GM12864 (cell line): ENCODE measurements at regions not wholly inside any gene's neighbourhood (a gene's known extent, or its start where the extent isn't known, plus 50 kb on each side); places are given as distances from the start of the nearest gene placed in this dataset.

Source experiments
- DNase-seq: peaks from one replicate; pipeline ENCODE4 v3.0.0-alpha.2; 2011; ENCODE audit warnings: low read depth
- H3K4me3 ChIP-seq: 2 replicates; pipeline ENCODE4 v1.5.1; 2011; ENCODE audit warnings: mild to moderate bottlenecking, low read depth, low read length, control low read depth
- TF ChIP-seq, protein P1 (sequence below): IDR thresholded peaks from 2 replicates; pipeline ENCODE4 v1.5.1; 2011; ENCODE audit warnings: low read depth, mild to moderate bottlenecking, moderate library complexity, low read length, control low read depth, inconsistent platforms; ENCODE audit errors: missing control alignments

GRCh38 chr19:31073485-31074198 is 275.6 kb downstream of the TSHZ3 start:
- no peak for DNase-seq
- no peak overlapping the region for H3K4me3 ChIP-seq
- TF ChIP-seq, protein P1, sequence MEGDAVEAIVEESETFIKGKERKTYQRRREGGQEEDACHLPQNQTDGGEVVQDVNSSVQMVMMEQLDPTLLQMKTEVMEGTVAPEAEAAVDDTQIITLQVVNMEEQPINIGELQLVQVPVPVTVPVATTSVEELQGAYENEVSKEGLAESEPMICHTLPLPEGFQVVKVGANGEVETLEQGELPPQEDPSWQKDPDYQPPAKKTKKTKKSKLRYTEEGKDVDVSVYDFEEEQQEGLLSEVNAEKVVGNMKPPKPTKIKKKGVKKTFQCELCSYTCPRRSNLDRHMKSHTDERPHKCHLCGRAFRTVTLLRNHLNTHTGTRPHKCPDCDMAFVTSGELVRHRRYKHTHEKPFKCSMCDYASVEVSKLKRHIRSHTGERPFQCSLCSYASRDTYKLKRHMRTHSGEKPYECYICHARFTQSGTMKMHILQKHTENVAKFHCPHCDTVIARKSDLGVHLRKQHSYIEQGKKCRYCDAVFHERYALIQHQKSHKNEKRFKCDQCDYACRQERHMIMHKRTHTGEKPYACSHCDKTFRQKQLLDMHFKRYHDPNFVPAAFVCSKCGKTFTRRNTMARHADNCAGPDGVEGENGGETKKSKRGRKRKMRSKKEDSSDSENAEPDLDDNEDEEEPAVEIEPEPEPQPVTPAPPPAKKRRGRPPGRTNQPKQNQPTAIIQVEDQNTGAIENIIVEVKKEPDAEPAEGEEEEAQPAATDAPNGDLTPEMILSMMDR, result no peak

DNA sequence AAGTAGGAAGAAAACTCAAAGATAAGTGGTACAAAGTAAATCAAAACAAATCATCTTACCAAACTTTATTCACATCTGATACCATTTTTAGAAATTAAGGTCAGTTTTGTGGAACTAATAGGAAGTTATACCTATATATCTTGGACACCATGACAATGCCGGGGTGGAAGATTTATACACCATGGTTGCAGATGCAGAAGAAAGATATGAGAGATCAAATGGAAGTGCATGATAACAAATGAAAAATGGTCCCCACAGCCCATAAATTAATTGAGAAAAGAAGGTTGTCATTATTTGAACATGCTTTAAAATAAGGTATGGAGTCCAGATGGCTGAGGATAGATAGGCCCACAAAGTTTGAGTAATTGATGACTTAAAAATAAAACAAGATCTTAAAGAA is 276.8 kb downstream of the TSHZ3 start:
- no peak for DNase-seq

DNA sequence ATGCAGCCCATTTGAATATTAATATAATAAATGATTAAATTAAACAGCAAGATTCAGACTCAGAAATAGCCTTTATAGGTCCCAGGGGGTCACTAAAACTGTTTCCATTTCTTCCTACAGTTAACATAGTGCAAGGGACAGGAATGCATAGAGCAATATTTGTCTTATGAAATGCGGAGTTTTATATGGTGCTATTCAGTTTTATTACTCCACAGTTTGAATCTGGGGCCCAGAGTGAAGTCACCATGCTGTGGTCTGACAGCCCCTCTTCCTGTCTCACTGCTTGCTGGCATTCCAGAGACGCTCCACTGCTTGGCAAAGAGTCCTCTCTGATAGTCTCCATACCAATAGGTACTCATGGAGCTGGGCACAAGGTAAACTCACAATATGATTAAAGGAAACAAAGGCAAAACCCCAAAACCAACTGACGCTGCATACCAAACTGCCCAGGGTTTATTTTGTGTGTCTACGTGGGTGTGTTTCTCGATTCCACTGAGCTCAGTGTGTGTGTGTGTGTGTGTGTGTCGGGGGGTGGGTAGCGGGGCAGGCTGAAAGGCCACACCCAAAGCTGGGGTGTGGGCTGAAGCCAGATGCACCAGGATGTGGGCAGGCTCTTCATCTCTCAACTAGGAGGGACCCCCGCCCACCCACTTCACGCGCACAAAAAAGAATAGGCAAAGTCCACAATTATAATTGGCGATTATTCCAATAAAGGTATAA is 277.9 kb downstream of the TSHZ3 start:
- DNase-seq, result no peak
- TF ChIP-seq, protein P1, result no peak
- H3K4me3 ChIP-seq, result no peak overlapping the region

More for the DNA sequence above, 276.8 kb downstream of the TSHZ3 start:
- no peak overlapping the region for H3K4me3 ChIP-seq
- TF ChIP-seq, protein P1, result no peak

DNA sequence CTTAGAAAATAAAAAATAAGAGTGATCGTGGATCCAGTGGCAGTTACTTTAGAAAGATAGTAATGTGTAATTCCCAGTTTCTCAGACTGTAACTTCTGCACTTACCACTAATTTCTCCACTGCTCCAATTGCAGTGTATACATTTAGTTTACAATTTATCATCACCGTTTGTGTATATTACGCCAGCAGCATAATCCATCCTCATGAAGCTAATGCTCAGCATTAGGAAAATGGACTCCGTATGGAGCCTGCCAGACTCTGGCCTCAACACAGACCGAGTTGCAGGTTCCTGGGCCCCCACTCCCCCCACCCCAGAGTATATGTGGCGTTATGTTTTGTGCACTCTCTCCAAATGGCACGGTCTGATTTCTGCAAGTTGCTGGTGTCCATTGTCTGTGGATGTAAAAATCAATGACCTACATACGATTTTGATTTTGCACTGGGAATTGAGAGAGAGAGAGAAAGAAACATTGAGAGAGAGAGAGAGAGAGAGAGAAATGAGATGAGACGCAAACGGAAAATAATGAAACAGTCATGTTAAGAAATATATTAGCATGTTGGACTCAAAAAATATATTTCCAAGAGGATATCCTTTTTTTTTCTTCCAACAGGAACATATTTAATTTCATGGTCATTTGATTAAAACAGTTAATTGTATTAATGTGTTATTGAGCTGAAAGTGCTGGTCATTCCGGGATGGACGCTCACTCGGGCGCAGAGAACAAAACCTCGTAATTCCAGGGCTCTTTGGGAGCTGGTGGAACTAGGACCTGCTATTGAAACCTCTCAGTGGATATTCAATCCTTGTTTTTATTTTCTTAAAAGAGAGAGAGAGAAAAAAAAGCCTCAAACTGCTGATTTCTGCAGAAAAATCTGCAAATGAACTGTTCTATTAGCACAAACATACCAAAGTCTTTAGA is 278.8 kb downstream of the TSHZ3 start:
- TF ChIP-seq, protein P1, result no peak
- H3K4me3 ChIP-seq, result no peak overlapping the region
- DNase-seq, result no peak

DNA sequence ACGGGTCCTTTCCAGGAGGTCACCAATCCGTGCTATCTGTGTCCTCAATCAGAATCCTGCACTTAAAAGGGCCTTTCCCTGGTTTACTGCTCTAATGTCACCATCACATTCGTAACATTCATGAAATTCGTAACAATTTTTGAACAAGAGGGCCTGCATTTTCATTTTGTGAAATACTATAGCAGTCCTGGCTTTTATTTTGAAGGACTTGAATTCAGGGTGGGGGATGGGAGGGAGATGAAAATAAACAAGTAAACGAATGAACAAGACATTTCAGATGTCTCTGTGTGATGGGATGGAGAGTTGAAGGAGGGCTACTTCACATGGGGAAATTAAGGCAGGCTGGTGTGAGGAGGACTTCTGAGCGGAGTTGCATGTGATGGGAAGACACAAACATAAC is 281.0 kb downstream of the TSHZ3 start:
- DNase-seq, result no peak
- H3K4me3 ChIP-seq, result no peak overlapping the region
- TF ChIP-seq, protein P1, result no peak

DNA sequence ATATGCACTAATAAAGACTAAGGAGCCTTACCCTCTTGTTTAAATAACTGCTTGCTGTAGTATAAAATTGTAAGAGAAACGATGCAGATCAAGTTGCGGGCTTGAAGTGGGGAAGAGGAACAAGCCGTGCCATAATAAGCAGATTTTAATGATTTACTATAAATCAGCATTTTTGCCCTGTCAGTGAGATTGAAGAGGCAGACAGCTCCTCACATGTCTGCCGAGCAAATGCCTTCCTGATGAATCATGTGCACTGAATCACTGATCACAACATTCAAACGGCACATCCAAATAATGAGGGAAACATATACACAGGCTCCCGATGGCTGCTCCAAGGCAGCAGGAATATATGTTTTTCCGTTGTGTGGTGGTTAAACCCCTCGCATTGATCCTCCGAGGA is 282.9 kb downstream of the TSHZ3 start:
- no peak overlapping the region for H3K4me3 ChIP-seq
- no peak for DNase-seq
- TF ChIP-seq, protein P1, result no peak
